ENCODE measurements at regions not wholly inside any gene's neighbourhood (a gene's known extent, or its start where the extent isn't known, plus 50 kb on each side); places are given as distances from the start of the nearest gene placed in this dataset.
"Not testable (repeated sequence)": the region's sequence is repeated elsewhere in the genome, so short reads cannot be mapped to it uniquely, and the experiment has no call there.

- no peak for DNase-seq
These were observed 687.8 kb downstream of the FAM181B start for GRCh38 chr11:82045748-82046457.

- DNase-seq: no peak
These were observed 690.3 kb downstream of the FAM181B start for GRCh38 chr11:82043316-82043715.

- DNase-seq: no peak
These were observed 691.9 kb downstream of the FAM181B start for GRCh38 chr11:82041764-82042163.

GRCh38 chr11:82038154-82038553 lies 695.5 kb downstream of the FAM181B start:
- no peak for DNase-seq

GRCh38 chr11:82034527-82034926 lies 699.1 kb downstream of the FAM181B start:
- DNase-seq: no peak

GRCh38 chr11:82027335-82027734 lies 706.3 kb downstream of the FAM181B start:
- not testable (repeated sequence) for DNase-seq

GRCh38 chr11:82024760-82025159 lies 708.9 kb downstream of the FAM181B start:
- no peak for DNase-seq

- DNase-seq: no peak
These were observed 721.4 kb downstream of the FAM181B start for GRCh38 chr11:82012276-82012675.

- DNase-seq: no peak
These were observed 724.5 kb downstream of the FAM181B start for GRCh38 chr11:82009133-82009532.

GRCh38 chr11:82007521-82007920 lies 726.1 kb downstream of the FAM181B start:
- no peak for DNase-seq

- DNase-seq: peak in 1 of 2 experiments; percentile 15
These were observed 729.0 kb downstream of the FAM181B start for GRCh38 chr11:82004537-82005213.

- peak; percentile 11 to 26 for DNase-seq
These were observed 729.8 kb downstream of the FAM181B start for GRCh38 chr11:82003671-82004515.

GRCh38 chr11:82003024-82003423 lies 730.6 kb downstream of the FAM181B start:
- DNase-seq: no peak

GRCh38 chr11:81995889-81996288 lies 737.8 kb downstream of the FAM181B start:
- no peak for DNase-seq

GRCh38 chr11:81993755-81994154 lies 739.9 kb downstream of the FAM181B start:
- DNase-seq: no peak

GRCh38 chr11:81990659-81991443 lies 742.8 kb downstream of the FAM181B start:
- no peak for DNase-seq

- DNase-seq: no peak
These were observed 744.6 kb downstream of the FAM181B start for GRCh38 chr11:81989093-81989492.

- no peak for DNase-seq
These were observed 745.7 kb downstream of the FAM181B start for GRCh38 chr11:81987829-81988472.

- DNase-seq: no peak
These were observed 747.0 kb downstream of the FAM181B start for GRCh38 chr11:81986556-81987161.

GRCh38 chr11:81979448-81979847 lies 754.2 kb downstream of the FAM181B start:
- DNase-seq: no peak

GRCh38 chr11:81975261-81975900 lies 758.3 kb downstream of the FAM181B start:
- DNase-seq: no peak
